ENCODE measurements at regions not wholly inside any gene's neighbourhood (a gene's known extent, or its start where the extent isn't known, plus 50 kb on each side); places are given as distances from the start of the nearest gene placed in this dataset.
"Not testable (repeated sequence)": the region's sequence is repeated elsewhere in the genome, so short reads cannot be mapped to it uniquely, and the experiment has no call there.

- Histone ChIP-seq H3K27me3 (no peaks in the 10 kb centered on the region), H3K4me1 (peaks cover 14% of the 10 kb centered on the region), H3K36me3 (ENCODE audit: low read depth, missing control alignments) (no peaks in the 10 kb centered on the region), H3K9me3 (no peaks in the 10 kb centered on the region), H3K27ac (no peak overlapping the region), H3K4me3 (no peak overlapping the region)
- WGBS, 2 donors = 86 to 96% methylated on average over 2 of the region's 2 CpGs
- no peak for TF ChIP-seq POLR2A (IDR thresholded peaks at IDR 0.05)
- TF ChIP-seq, protein P1, sequence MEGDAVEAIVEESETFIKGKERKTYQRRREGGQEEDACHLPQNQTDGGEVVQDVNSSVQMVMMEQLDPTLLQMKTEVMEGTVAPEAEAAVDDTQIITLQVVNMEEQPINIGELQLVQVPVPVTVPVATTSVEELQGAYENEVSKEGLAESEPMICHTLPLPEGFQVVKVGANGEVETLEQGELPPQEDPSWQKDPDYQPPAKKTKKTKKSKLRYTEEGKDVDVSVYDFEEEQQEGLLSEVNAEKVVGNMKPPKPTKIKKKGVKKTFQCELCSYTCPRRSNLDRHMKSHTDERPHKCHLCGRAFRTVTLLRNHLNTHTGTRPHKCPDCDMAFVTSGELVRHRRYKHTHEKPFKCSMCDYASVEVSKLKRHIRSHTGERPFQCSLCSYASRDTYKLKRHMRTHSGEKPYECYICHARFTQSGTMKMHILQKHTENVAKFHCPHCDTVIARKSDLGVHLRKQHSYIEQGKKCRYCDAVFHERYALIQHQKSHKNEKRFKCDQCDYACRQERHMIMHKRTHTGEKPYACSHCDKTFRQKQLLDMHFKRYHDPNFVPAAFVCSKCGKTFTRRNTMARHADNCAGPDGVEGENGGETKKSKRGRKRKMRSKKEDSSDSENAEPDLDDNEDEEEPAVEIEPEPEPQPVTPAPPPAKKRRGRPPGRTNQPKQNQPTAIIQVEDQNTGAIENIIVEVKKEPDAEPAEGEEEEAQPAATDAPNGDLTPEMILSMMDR (IDR thresholded peaks at IDR 0.05) = no peak
- no peak for DNase-seq
- intact Hi-C loops (cut with DNase I; ENCODE audit: low total_unique reads) = no loop called here
Measured at GRCh38 chr2:216932113-216932862, 72.4 kb upstream of the TNP1 start.

DNA sequence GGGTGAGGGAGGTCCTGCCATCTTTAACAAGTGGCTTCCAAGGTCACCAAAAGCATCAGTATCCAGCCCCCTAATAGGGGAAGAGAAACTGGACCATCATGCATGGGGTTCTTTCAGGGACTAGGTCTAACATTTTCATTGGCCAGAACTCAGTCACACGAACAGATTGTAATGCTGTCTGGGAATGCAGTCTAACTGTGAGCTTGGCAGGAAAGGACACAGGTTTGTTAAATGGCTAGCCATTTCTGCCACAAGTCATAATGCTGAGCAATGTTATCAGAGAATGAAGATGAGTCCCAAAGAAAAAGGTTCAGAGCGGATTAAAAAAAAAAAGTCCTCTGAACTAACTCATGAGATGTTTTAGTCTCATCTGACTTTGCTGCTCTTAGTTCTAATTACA is 70.9 kb upstream of the TNP1 start:
- H3K9me3 ChIP-seq = no peaks in the 10 kb centered on the region
- TF ChIP-seq, protein P1 (IDR thresholded peaks at IDR 0.05) = no peak
- TF ChIP-seq POLR2A (IDR thresholded peaks at IDR 0.05) = no peak
- H3K27ac ChIP-seq = no peak overlapping the region
- peaks cover 8% of the 10 kb centered on the region for H3K4me1 ChIP-seq
- no peak overlapping the region for H3K4me3 ChIP-seq
- no peaks in the 10 kb centered on the region for H3K27me3 ChIP-seq
- no peak for DNase-seq
- no peaks in the 10 kb centered on the region for H3K36me3 ChIP-seq (ENCODE audit: low read depth, missing control alignments)
- intact Hi-C loops (cut with DNase I; ENCODE audit: low total_unique reads) = no loop called here
- 91 to 96% methylated on average over 2 of the region's 2 CpGs for WGBS, 2 donors

DNA sequence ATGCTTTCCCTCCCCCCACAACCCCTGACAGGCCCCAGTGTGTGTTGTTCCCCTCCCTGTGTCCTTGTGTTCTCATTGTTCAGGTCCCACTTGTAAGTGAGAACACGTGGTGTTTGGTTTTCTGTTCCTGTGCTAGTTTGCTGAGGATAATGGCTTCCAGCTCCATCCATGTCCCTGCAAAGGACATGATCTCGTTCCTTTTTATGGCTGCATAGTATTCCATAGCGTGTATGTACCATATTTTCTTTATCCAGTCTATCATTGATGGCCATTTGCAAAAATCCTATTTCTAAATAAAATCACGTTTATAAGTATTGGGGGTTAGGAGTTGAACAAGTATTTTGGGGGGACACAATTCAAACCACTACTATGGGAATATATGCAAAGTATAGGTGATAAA is 69.5 kb upstream of the TNP1 start:
- H3K36me3 ChIP-seq (ENCODE audit: low read depth, missing control alignments); H3K9me3 ChIP-seq; H3K4me3 ChIP-seq; DNase-seq; intact Hi-C loops (cut with DNase I; ENCODE audit: low total_unique reads); H3K27ac ChIP-seq; H3K4me1 ChIP-seq; H3K27me3 ChIP-seq: not testable (repeated sequence)
- 84 to 96% methylated on average over 4 of the region's 4 CpGs for WGBS, 2 donors

- Histone ChIP-seq H3K4me1 (no peaks in the 10 kb centered on the region), H3K36me3 (ENCODE audit: low read depth, missing control alignments) (no peaks in the 10 kb centered on the region), H3K27me3 (no peaks in the 10 kb centered on the region), H3K27ac (no peak overlapping the region), H3K4me3 (no peak overlapping the region), H3K9me3 (no peaks in the 10 kb centered on the region)
- TF ChIP-seq, protein P1 (IDR thresholded peaks at IDR 0.05) = no peak
- no peak for TF ChIP-seq POLR2A (IDR thresholded peaks at IDR 0.05)
- no peak for DNase-seq
- intact Hi-C loops (cut with DNase I; ENCODE audit: low total_unique reads) = no loop called here
- WGBS, 2 donors = 75 to 80% methylated on average over 5 of the region's 5 CpGs
Measured at GRCh38 chr2:216927163-216927562, 67.3 kb upstream of the TNP1 start.

GRCh38 chr2:216925636-216926366 is 65.9 kb upstream of the TNP1 start:
- 88 to 89% methylated on average over 6 of the region's 6 CpGs for WGBS, 2 donors
- Histone ChIP-seq H3K9me3 (no peaks in the 10 kb centered on the region), H3K4me1 (no peaks in the 10 kb centered on the region), H3K36me3 (ENCODE audit: low read depth, missing control alignments) (no peaks in the 10 kb centered on the region), H3K4me3 (no peak overlapping the region), H3K27me3 (no peaks in the 10 kb centered on the region), H3K27ac (no peak overlapping the region)
- intact Hi-C loops (cut with DNase I; ENCODE audit: low total_unique reads) = no loop called here
- TF ChIP-seq, protein P1 (IDR thresholded peaks at IDR 0.05) = no peak
- no peak for TF ChIP-seq POLR2A (IDR thresholded peaks at IDR 0.05)
- no peak for DNase-seq

All from testis (tissue), 2 donors.